ENCODE measurements at regions not wholly inside any gene's neighbourhood (a gene's known extent, or its start where the extent isn't known, plus 50 kb on each side); places are given as distances from the start of the nearest gene placed in this dataset.

DNA sequence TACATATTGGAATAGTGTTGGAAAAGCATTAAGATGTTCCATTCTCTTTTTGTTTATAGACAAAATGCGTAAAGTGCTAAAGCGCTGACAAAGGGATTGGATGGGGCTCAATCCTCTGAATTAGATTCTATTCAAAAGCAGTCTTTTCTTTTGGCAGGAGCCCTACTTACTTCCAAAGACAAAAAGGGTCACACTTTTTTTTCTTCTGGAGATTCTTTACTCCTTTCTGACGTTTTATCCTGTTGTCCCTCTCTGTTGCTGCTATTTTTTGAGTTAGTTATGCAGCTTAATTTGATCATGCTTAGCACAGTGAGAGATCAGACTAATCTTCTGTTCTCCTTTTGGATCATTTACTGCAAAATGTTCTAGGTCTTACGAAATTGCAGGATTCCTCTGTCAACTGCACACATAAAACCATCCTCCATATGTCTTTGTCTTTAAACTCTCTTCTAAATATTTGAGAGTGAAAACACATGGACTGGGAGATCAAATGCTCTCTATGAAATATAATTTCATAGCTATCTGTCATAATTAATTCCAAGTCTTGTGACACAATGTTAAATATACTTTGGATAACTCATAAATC, 656.4 kb upstream of the ADGRL2 start:
- no peak overlapping the region for H3K27ac ChIP-seq (ENCODE audit: extremely low read length, insufficient read depth, low read length)
- no peak for DNase-seq (ENCODE audit: low spot score)
- WGBS (ENCODE audit: low lambda C conversion rate), result 48% methylated on average over 4 of the region's 4 CpGs
- POLR2A ChIA-PET, result no interaction called here
- no peak for ATAC-seq
- H3K79me2 ChIP-seq (ENCODE audit: insufficient read depth, low read length), result no peaks in the 10 kb centered on the region
- no peak overlapping the region for H3K4me3 ChIP-seq (replicated peaks in 1 of 3; ENCODE audit: insufficient read depth in 1 of 3, low read depth in 2 of 3, low read length in 3 of 3)
- CTCF ChIA-PET (ENCODE audit: low intra/inter-chr PET ratio, low total read pairs), result no interaction called here
- no peak for FAIRE-seq
- no peaks in the 10 kb centered on the region for H3K36me3 ChIP-seq (replicated peaks in 1 of 2; ENCODE audit: control insufficient read depth in 1 of 2, insufficient read depth in 2 of 2, low read length in 2 of 2)
- in situ Hi-C loops (cut with HindIII; ENCODE audit: extremely low pct_ligation_motif_present, low pct_unique_long_range_greater_than_20kb), result no loop called here
- intact Hi-C loops (cut with micrococcal nuclease; ENCODE audit: unreplicated experiment), result no loop called here
- TF ChIP-seq ZNF44 (CRISPR knock-in tag; IDR thresholded peaks at IDR 0.05) (no peak), ZFP36L1 (CRISPR knock-in tag; IDR thresholded peaks at IDR 0.05) (no peak), ZNF232 (CRISPR knock-in tag; IDR thresholded peaks at IDR 0.05; ENCODE audit: borderline replicate concordance) (no peak), PAWR (CRISPR knock-in tag; IDR thresholded peaks at IDR 0.05; ENCODE audit: borderline replicate concordance) (no peak), SAP130 (CRISPR knock-in tag; IDR thresholded peaks at IDR 0.05; ENCODE audit: low read depth) (no peak), TSC22D2 (CRISPR knock-in tag; IDR thresholded peaks at IDR 0.05; ENCODE audit: borderline replicate concordance) (no peak), TAF1 (CRISPR knock-in tag; IDR thresholded peaks at IDR 0.05) (no peak), EZH2 (conservative IDR thresholded peaks at IDR 0.05; ENCODE audit: low read depth, low read length) (no peak), KDM5B (CRISPR knock-in tag; IDR thresholded peaks at IDR 0.05; ENCODE audit: borderline replicate concordance) (no peak), JUN (CRISPR knock-in tag; IDR thresholded peaks at IDR 0.05) (no peak), MAFF (IDR thresholded peaks at IDR 0.05; ENCODE audit: low read depth, low read length) (no peak), EHMT2 (IDR thresholded peaks at IDR 0.05; ENCODE audit: borderline replicate concordance, low read depth, low read length) (no peak), CBFB (CRISPR knock-in tag; IDR thresholded peaks at IDR 0.05) (no peak), PAX8 (CRISPR knock-in tag; IDR thresholded peaks at IDR 0.05; ENCODE audit: borderline replicate concordance) (no peak)
- TF ChIP-seq, protein P1, sequence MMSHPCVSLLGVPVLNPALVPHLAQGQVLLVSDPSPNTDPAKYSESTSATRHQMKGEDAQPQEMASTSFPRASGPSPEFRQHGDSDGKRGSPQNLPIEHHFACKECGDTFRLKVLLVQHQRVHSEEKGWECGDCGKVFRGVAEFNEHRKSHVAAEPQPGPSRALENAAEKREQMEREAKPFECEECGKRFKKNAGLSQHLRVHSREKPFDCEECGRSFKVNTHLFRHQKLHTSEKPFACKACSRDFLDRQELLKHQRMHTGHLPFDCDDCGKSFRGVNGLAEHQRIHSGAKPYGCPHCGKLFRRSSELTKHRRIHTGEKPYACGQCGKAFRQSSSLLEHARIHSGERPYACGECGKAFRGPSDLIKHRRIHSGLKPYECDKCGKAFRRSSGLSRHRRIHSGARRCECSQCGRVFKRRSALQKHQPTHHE (CRISPR knock-in tag; IDR thresholded peaks at IDR 0.05; ENCODE audit: borderline replicate concordance), result no peak
- TF ChIP-seq, protein P2, sequence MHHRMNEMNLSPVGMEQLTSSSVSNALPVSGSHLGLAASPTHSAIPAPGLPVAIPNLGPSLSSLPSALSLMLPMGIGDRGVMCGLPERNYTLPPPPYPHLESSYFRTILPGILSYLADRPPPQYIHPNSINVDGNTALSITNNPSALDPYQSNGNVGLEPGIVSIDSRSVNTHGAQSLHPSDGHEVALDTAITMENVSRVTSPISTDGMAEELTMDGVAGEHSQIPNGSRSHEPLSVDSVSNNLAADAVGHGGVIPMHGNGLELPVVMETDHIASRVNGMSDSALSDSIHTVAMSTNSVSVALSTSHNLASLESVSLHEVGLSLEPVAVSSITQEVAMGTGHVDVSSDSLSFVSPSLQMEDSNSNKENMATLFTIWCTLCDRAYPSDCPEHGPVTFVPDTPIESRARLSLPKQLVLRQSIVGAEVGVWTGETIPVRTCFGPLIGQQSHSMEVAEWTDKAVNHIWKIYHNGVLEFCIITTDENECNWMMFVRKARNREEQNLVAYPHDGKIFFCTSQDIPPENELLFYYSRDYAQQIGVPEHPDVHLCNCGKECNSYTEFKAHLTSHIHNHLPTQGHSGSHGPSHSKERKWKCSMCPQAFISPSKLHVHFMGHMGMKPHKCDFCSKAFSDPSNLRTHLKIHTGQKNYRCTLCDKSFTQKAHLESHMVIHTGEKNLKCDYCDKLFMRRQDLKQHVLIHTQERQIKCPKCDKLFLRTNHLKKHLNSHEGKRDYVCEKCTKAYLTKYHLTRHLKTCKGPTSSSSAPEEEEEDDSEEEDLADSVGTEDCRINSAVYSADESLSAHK (CRISPR knock-in tag; IDR thresholded peaks at IDR 0.05; ENCODE audit: borderline replicate concordance), result no peak
- H3K9me3 ChIP-seq (ENCODE audit: low read length), result peaks cover 73% of the 10 kb centered on the region
- no peak overlapping the region for H2AFZ ChIP-seq (ENCODE audit: low read length)
- no peaks in the 10 kb centered on the region for H3K4me1 ChIP-seq (ENCODE audit: insufficient read depth, low read length)
- no peak overlapping the region for H3K4me2 ChIP-seq (ENCODE audit: low read depth, low read length)
- no TSS peak for BruUV-seq (replicated peaks)
- H3K9ac ChIP-seq (ENCODE audit: insufficient read depth, low read depth, low read length), result no peak overlapping the region
- no peaks in the 10 kb centered on the region for H3K27me3 ChIP-seq (ENCODE audit: control insufficient read depth in 1 of 2, insufficient read depth in 2 of 2, low read length in 2 of 2)
- no peaks in the 10 kb centered on the region for H4K20me1 ChIP-seq (ENCODE audit: insufficient read depth, low read length)

Data from HepG2 (cell line).